Ishikawa (cell line): ENCODE measurements at regions not wholly inside any gene's neighbourhood (a gene's known extent, or its start where the extent isn't known, plus 50 kb on each side); places are given as distances from the start of the nearest gene placed in this dataset.

ENCODE experiments used
- CEBPB ChIP-seq: IDR thresholded peaks from 2 replicates; pipeline ENCODE4 v1.6.1; 2012
- CREB1 ChIP-seq: IDR thresholded peaks from 2 replicates; pipeline ENCODE4 v1.6.1; 2012; ENCODE audit warnings: low read depth
- EGR1 ChIP-seq: IDR thresholded peaks from 2 replicates; pipeline ENCODE4 v1.6.1; 2012
- EP300 ChIP-seq: IDR thresholded peaks from 2 replicates; pipeline ENCODE4 v1.6.1; 2012; ENCODE audit warnings: borderline replicate concordance
- FOXM1 ChIP-seq: IDR thresholded peaks from 2 replicates; pipeline ENCODE4 v1.6.1; 2012; ENCODE audit warnings: low read depth, borderline replicate concordance
- NFIC ChIP-seq: IDR thresholded peaks from 2 replicates; pipeline ENCODE4 v1.6.1; 2012
- RAD21 ChIP-seq: IDR thresholded peaks from 2 replicates; pipeline ENCODE4 v1.6.1; 2012; ENCODE audit warnings: low read depth
- TAF1 ChIP-seq: IDR thresholded peaks from 2 replicates; pipeline ENCODE4 v1.6.1; 2012; ENCODE audit warnings: low read depth, mild to moderate bottlenecking
- TCF12 ChIP-seq: IDR thresholded peaks from 2 replicates; pipeline ENCODE4 v1.6.1; 2012; ENCODE audit warnings: low read depth
- TEAD4 ChIP-seq: IDR thresholded peaks from 2 replicates; pipeline ENCODE4 v1.6.1; 2012
- YY1 ChIP-seq: IDR thresholded peaks from 2 replicates; pipeline ENCODE4 v1.6.1; 2012; ENCODE audit warnings: low read depth
- ZBTB7A ChIP-seq: IDR thresholded peaks from 2 replicates; pipeline ENCODE4 v1.6.1; 2012; ENCODE audit warnings: low read depth
- TF ChIP-seq, protein P1 (sequence below): IDR thresholded peaks from 2 replicates; pipeline ENCODE4 v1.6.1; 2012
- TF ChIP-seq, protein P2 (sequence below): IDR thresholded peaks from 2 replicates; pipeline ENCODE4 v1.6.1; 2012
- TF ChIP-seq, protein P3 (sequence below): IDR thresholded peaks from 2 replicates; pipeline ENCODE4 v1.6.1; 2012; ENCODE audit warnings: low read depth, mild to moderate bottlenecking

DNA sequence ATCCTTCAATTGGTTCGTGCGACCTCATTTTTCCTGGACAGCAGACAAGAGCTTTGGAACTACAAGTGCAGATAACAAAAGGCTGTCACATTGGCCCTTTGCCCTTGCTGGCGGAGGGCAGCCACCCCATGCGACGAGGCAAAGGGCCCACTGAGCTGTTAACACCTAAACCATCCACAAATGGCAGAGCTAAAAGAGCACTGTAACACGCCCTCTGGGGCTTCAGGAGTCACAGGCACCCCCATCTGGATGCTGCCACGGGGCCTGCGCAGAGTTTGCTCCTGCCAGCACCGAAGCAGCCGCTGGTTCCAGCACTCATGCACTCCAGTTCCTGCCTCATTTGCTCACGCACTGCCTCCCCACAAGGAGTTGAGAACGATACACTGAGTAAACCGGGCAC lies 524.9 kb downstream of the ZNF385D start:
- no peak for TF ChIP-seq EGR1
- TF ChIP-seq ZBTB7A: no peak
- no peak for TF ChIP-seq TEAD4
- no peak for TF ChIP-seq CREB1
- no peak for TF ChIP-seq NFIC

DNA sequence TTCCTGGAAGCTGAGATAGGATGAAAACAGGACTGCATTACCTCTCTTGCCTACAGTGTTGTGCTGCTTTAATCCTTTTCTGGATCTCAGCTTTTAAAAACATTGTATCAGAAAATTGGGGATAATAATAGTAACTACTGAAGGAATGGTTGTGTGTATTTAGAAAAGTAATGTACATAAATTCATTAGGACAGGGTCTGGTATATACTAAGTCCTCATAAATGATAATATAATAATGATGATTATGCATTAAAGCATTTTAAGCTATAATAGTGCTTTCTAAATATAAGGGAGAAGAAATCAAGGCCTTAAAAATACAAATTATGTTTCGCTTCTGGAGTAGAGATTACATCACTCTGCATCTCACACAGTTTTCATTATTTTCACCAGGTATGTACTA lies 530.1 kb downstream of the ZNF385D start:
- TF ChIP-seq, protein P1, sequence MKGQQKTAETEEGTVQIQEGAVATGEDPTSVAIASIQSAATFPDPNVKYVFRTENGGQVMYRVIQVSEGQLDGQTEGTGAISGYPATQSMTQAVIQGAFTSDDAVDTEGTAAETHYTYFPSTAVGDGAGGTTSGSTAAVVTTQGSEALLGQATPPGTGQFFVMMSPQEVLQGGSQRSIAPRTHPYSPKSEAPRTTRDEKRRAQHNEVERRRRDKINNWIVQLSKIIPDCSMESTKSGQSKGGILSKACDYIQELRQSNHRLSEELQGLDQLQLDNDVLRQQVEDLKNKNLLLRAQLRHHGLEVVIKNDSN: no peak
- TF ChIP-seq CEBPB (no peak), FOXM1 (no peak), NFIC (no peak), TEAD4 (no peak), TAF1 (no peak), CREB1 (no peak), YY1 (no peak)
- TF ChIP-seq, protein P2, sequence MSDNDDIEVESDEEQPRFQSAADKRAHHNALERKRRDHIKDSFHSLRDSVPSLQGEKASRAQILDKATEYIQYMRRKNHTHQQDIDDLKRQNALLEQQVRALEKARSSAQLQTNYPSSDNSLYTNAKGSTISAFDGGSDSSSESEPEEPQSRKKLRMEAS: no peak

DNA sequence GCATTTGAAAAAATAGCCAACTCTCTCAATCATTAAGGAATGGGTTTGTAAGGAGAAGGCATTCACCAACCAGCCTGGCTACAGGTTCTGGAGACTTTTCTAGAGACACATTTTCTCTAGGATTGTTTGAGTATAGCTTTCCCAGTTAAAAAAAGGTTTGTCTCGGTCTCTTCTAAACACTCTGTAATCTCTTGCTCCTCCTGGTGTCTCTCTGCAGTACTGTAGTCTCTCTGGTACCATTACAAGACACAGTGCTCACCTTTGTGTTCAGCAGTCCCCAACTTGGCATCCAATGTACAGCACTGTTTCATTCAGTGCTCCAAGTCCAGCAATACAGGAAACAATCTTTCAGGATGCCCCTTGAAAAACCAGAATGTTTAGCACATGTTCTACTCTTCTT lies 534.4 kb downstream of the ZNF385D start:
- TF ChIP-seq RAD21 (peak; percentile 25; the same call in 1 of the 2 replicates), TEAD4 (no peak)

DNA sequence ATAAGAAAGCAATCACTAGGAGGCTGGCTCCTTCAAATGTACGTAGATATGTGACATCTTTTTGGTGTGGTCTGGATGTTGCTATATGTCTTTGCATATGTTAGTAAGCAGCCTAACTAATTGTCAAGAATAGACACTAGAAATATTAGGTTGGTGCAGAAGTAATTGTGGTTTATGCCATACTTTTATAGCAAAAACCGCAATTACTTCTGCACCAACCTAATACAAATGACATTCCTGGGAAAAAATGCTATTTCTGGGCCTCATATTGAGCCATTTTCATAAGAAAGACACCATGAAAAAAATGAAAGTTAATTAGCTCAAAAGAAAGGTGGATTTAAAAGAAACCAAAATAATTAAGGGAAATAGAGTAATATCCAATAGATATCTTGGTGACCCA lies 555.8 kb downstream of the ZNF385D start:
- TF ChIP-seq, protein P2: no peak
- TF ChIP-seq CEBPB (no peak), TAF1 (no peak), YY1 (no peak), TCF12 (no peak), CREB1 (no peak), NFIC (no peak), FOXM1 (no peak), TEAD4 (no peak), EGR1 (no peak), ZBTB7A (no peak), RAD21 (no peak), EP300 (no peak)
- TF ChIP-seq, protein P1: no peak
- TF ChIP-seq, protein P3, sequence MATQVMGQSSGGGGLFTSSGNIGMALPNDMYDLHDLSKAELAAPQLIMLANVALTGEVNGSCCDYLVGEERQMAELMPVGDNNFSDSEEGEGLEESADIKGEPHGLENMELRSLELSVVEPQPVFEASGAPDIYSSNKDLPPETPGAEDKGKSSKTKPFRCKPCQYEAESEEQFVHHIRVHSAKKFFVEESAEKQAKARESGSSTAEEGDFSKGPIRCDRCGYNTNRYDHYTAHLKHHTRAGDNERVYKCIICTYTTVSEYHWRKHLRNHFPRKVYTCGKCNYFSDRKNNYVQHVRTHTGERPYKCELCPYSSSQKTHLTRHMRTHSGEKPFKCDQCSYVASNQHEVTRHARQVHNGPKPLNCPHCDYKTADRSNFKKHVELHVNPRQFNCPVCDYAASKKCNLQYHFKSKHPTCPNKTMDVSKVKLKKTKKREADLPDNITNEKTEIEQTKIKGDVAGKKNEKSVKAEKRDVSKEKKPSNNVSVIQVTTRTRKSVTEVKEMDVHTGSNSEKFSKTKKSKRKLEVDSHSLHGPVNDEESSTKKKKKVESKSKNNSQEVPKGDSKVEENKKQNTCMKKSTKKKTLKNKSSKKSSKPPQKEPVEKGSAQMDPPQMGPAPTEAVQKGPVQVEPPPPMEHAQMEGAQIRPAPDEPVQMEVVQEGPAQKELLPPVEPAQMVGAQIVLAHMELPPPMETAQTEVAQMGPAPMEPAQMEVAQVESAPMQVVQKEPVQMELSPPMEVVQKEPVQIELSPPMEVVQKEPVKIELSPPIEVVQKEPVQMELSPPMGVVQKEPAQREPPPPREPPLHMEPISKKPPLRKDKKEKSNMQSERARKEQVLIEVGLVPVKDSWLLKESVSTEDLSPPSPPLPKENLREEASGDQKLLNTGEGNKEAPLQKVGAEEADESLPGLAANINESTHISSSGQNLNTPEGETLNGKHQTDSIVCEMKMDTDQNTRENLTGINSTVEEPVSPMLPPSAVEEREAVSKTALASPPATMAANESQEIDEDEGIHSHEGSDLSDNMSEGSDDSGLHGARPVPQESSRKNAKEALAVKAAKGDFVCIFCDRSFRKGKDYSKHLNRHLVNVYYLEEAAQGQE: no peak

DNA sequence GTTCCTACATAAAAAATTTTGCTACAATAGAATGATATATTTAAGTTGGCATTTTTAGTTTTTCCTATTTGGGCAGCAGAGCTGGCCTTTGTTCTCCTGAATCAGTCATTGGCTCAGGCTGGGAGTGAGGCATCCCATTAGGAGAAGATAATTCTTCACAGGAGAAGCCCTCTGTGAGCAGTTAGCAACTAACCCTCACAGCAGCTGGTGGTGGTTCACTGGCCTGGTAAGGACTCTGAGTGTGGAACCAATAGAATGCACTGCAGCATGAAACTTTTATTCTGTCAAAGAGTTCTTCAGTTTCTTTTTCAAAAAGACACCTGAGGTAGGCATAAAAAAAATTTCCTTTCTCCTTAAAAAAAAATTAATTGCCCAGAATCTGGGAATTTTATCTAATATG lies 562.6 kb downstream of the ZNF385D start:
- TF ChIP-seq, protein P2: no peak
- TF ChIP-seq, protein P3: no peak
- TF ChIP-seq, protein P1: no peak
- TF ChIP-seq EGR1 (no peak), TEAD4 (no peak)

DNA sequence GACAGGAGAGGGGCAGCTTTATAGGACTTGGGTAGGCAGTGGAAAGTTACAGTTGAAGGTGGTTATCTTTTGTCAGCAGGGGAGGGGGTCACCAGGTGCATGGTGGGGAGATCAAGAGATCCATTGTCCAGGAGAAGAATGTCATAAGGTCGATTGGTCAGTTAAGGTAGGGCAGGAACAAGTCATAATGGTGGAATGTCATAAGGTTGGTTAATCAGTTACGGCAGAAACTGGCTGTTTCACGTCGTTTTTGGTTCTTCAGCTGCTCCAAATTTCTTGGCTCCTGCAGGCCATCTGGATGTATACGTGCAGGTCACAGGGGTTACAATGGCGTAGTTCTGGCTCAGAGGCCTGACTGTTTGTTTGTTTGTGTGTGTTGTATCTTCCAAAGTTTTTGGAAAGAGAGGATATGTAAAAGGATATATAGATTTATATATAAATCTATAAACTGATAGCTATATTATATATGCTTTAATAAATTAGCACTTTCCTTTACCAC lies 565.1 kb downstream of the ZNF385D start:
- TF ChIP-seq, protein P2: no peak
- TF ChIP-seq TAF1 (no peak), EGR1 (no peak), ZBTB7A (no peak), TEAD4 (no peak), EP300 (no peak), TCF12 (no peak), NFIC (no peak), CREB1 (no peak), YY1 (no peak), FOXM1 (no peak), CEBPB (no peak)
- TF ChIP-seq, protein P1: no peak
- TF ChIP-seq, protein P3: no peak
